Esophagus muscularis mucosa (tissue), 4 donors: ENCODE measurements at regions not wholly inside any gene's neighbourhood (a gene's known extent, or its start where the extent isn't known, plus 50 kb on each side); places are given as distances from the start of the nearest gene placed in this dataset.

Experiments
- DNase-seq: peaks from one replicate; pipeline ENCODE4 v3.0.0-alpha.2; 2017; ENCODE audit errors: extremely low spot score
- H3K27ac ChIP-seq, 4 donors: fragments of 200-600 bp; sonication (generic); replicated peaks in 1 of 4; 1 replicate in 3 of 4; 2 replicates in 1 of 4; pipeline ENCODE4 v1.5.1; 2016 to 2019; ENCODE audit warnings: mild to moderate bottlenecking in 1 of 4
- H3K27me3 ChIP-seq, 4 donors: fragments of 200-600 bp; sonication (generic); one replicate each; pipeline versions ENCODE4 v1.5.1 to v1.6.0; 2016 to 2019
- H3K36me3 ChIP-seq, 4 donors: fragments of 200-600 bp; sonication (generic); one replicate each; pipeline ENCODE4 v1.5.1; 2016 to 2019
- H3K4me1 ChIP-seq, 4 donors: fragments of 200-600 bp; sonication (generic); one replicate each; pipeline ENCODE4 v1.5.1; 2016 to 2019
- H3K4me3 ChIP-seq, 4 donors: fragments of 200-600 bp; sonication (generic); 1 replicate in 2 of 4; 2 replicates in 2 of 4; pipeline ENCODE4 v1.5.1; 2016 to 2019; ENCODE audit warnings: mild to moderate bottlenecking in 4 of 4, moderate library complexity in 1 of 4
- H3K9me3 ChIP-seq, 4 donors: fragments of 200-600 bp; sonication (generic); 1 replicate in 3 of 4; 2 replicates in 1 of 4; pipeline ENCODE4 v1.5.1; 2016 to 2019
- CTCF ChIP-seq, 3 experiments: fragments of 200-600 bp in 2 of 3; fragments of 450-650 bp in 1 of 3; sonication (generic) in 2 of 3; IDR thresholded peaks; one replicate each; pipeline ENCODE4 v1.5.1; 2017 to 2019; ENCODE audit warnings: antibody characterized with exemption in 3 of 3, mild to moderate bottlenecking in 2 of 3, moderate library complexity in 1 of 3
- EP300 ChIP-seq: sonication (generic); formaldehyde crosslinking; IDR thresholded peaks from one replicate; pipeline ENCODE4 v1.6.1; 2017; ENCODE audit warnings: antibody characterized with exemption
- POLR2A ChIP-seq: fragments of 450-650 bp; IDR thresholded peaks from one replicate; pipeline ENCODE4 v1.6.1; 2017; ENCODE audit warnings: antibody characterized with exemption, moderate library complexity, mild to moderate bottlenecking, low read depth
- POLR2AphosphoS5 ChIP-seq, 2 donors: sonication (generic); formaldehyde crosslinking; IDR thresholded peaks; one replicate each; pipeline ENCODE4 v1.6.1; 2017; ENCODE audit warnings: antibody characterized with exemption in 2 of 2
- WGBS: methylation state at CpG from one replicate; pipeline ENCODE4 v1.1.5; 2018; 5-methylcytosine and 5-hydroxymethylcytosine counted together
- intact Hi-C: fragments of 100-400 bp; cut with DNase I; formaldehyde crosslinking; loops from one replicate; pipeline ENCODE4 v1.15.1; 2023

- Histone ChIP-seq H3K4me3 (no peak overlapping the region), H3K9me3 (no peaks in the 10 kb centered on the region), H3K27me3 (no peaks in the 10 kb centered on the region), H3K36me3 (no peaks in the 10 kb centered on the region), H3K4me1 (no peaks in the 10 kb centered on the region), H3K27ac (no peak overlapping the region)
- WGBS: 70% methylated on average over 2 of the region's 2 CpGs
- intact Hi-C loops: no loop called here
- DNase-seq: no peak
- TF ChIP-seq POLR2AphosphoS5 (IDR thresholded peaks at IDR 0.05) (no peak), CTCF (IDR thresholded peaks at IDR 0.05) (no peak), POLR2A (no peak), EP300 (no peak)
Measured at GRCh38 chr1:64392109-64392508, 77.8 kb upstream of the CACHD1 start.

GRCh38 chr1:64393790-64394189 lies 76.1 kb upstream of the CACHD1 start:
- H3K4me1 ChIP-seq: no peaks in the 10 kb centered on the region
- TF ChIP-seq EP300 (no peak), CTCF (IDR thresholded peaks at IDR 0.05) (no peak)
- no peaks in the 10 kb centered on the region for H3K27me3 ChIP-seq
- no peaks in the 10 kb centered on the region for H3K36me3 ChIP-seq
- 91% methylated on average over 2 of the region's 2 CpGs for WGBS
- intact Hi-C loops: no loop called here
- no peak overlapping the region for H3K27ac ChIP-seq
- H3K9me3 ChIP-seq: no peaks in the 10 kb centered on the region
- H3K4me3 ChIP-seq: no peak overlapping the region
- no peak for DNase-seq

- 89% methylated on average over 4 of the region's 4 CpGs for WGBS
- intact Hi-C loops: no loop called here
- H3K27me3 ChIP-seq: no peaks in the 10 kb centered on the region
- DNase-seq: no peak
- no peaks in the 10 kb centered on the region for H3K9me3 ChIP-seq
- TF ChIP-seq POLR2A (no peak), EP300 (no peak), CTCF (IDR thresholded peaks at IDR 0.05) (no peak), POLR2AphosphoS5 (IDR thresholded peaks at IDR 0.05) (no peak)
- no peaks in the 10 kb centered on the region for H3K36me3 ChIP-seq
- no peak overlapping the region for H3K4me3 ChIP-seq
- no peaks in the 10 kb centered on the region for H3K4me1 ChIP-seq
- H3K27ac ChIP-seq: no peak overlapping the region
Measured at GRCh38 chr1:64396817-64397216, 73.1 kb upstream of the CACHD1 start.

GRCh38 chr1:64397541-64397940 lies 72.4 kb upstream of the CACHD1 start:
- DNase-seq: no peak
- Histone ChIP-seq H3K27me3 (no peaks in the 10 kb centered on the region), H3K36me3 (no peaks in the 10 kb centered on the region), H3K4me3 (no peak overlapping the region), H3K27ac (no peak overlapping the region), H3K9me3 (no peaks in the 10 kb centered on the region), H3K4me1 (no peaks in the 10 kb centered on the region)
- TF ChIP-seq EP300 (no peak), POLR2AphosphoS5 (IDR thresholded peaks at IDR 0.05) (no peak), POLR2A (no peak), CTCF (IDR thresholded peaks at IDR 0.05) (no peak)
- intact Hi-C loops: no loop called here
- whole genome bisulfite sequencing: 88% methylated on average over 2 of the region's 2 CpGs

GRCh38 chr1:64398936-64399335 lies 71.0 kb upstream of the CACHD1 start:
- 91% methylated on average over 5 of the region's 5 CpGs for WGBS
- intact Hi-C loops: no loop called here

More at GRCh38 chr1:64398936-64399335, 71.0 kb upstream of the CACHD1 start:
- Histone ChIP-seq H3K27me3 (no peaks in the 10 kb centered on the region), H3K27ac (no peak overlapping the region), H3K9me3 (no peaks in the 10 kb centered on the region), H3K4me1 (no peaks in the 10 kb centered on the region), H3K4me3 (no peak overlapping the region), H3K36me3 (no peaks in the 10 kb centered on the region)
- DNase-seq: no peak
- no peak for TF ChIP-seq EP300
- no peak for TF ChIP-seq CTCF (IDR thresholded peaks at IDR 0.05)
- no peak for TF ChIP-seq POLR2A
- TF ChIP-seq POLR2AphosphoS5 (IDR thresholded peaks at IDR 0.05): no peak
